Progenitor cell of endocrine pancreas (in vitro differentiated cells): ENCODE measurements at regions not wholly inside any gene's neighbourhood (a gene's known extent, or its start where the extent isn't known, plus 50 kb on each side); places are given as distances from the start of the nearest gene placed in this dataset.
"Not testable (repeated sequence)": the region's sequence is repeated elsewhere in the genome, so short reads cannot be mapped to it uniquely, and the experiment has no call there.

Source experiments
- DNase-seq: peaks from one replicate; pipeline ENCODE4 v3.0.0; 2021; ENCODE audit warnings: low spot score; ENCODE audit not compliant: unreplicated experiment
- H3K27ac Mint-ChIP-seq: 2 replicates; pipeline ENCODE4 v1.8.0; 2021; ENCODE audit warnings: mild to moderate bottlenecking, moderate library complexity, mixed read lengths
- H3K27me3 Mint-ChIP-seq: 2 replicates; pipeline ENCODE4 v1.8.0; 2021; ENCODE audit warnings: mixed read lengths
- H3K36me3 Mint-ChIP-seq: 2 replicates; pipeline ENCODE4 v1.8.0; 2022; ENCODE audit warnings: mixed read lengths; ENCODE audit not compliant: insufficient read depth
- H3K4me1 Mint-ChIP-seq: 2 replicates; pipeline ENCODE4 v1.8.0; 2021; ENCODE audit warnings: low read depth, mixed read lengths
- H3K4me3 Mint-ChIP-seq: 2 replicates; pipeline ENCODE4 v1.8.0; 2021; ENCODE audit warnings: low read depth, mild to moderate bottlenecking, moderate library complexity, mixed read lengths
- H3K9me3 Mint-ChIP-seq: 2 replicates; pipeline ENCODE4 v1.8.0; 2021; ENCODE audit warnings: low read depth, mixed read lengths
- TF ChIP-seq, protein P1 (sequence below): fragments of 200-600 bp; sonication (generic); IDR thresholded peaks from one replicate; pipeline ENCODE4 v1.5.0; 2021; ENCODE audit warnings: antibody characterized with exemption, mild to moderate bottlenecking; ENCODE audit not compliant: unreplicated experiment

DNA sequence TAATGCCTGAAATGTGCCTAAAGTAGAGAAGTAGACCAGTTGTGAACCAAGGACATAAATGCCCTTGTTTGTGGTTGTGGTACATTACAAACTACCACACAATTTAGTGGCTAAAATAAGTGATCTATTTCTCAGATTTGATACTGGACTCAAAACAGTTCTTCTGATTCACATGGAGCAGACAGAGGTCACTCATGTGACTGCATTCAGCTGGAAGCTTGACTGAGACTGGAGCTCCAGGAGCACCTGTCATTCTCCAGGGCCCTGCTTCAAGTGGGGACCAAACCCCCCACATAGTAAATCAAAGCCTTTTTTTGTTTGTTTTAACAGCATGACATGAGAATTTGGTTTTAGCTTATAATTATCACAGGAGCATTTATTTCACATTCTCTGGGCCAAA is 301.2 kb downstream of the OXSM start:
- H3K4me3 Mint-ChIP-seq, result no peak overlapping the region
- H3K27ac Mint-ChIP-seq, result no peak overlapping the region
- peaks cover 38% of the 10 kb centered on the region for H3K9me3 Mint-ChIP-seq
- peaks cover 7% of the 10 kb centered on the region for H3K36me3 Mint-ChIP-seq
- H3K27me3 Mint-ChIP-seq, result no peaks in the 10 kb centered on the region
- no peaks in the 10 kb centered on the region for H3K4me1 Mint-ChIP-seq
- no peak for DNase-seq
- TF ChIP-seq, protein P1, sequence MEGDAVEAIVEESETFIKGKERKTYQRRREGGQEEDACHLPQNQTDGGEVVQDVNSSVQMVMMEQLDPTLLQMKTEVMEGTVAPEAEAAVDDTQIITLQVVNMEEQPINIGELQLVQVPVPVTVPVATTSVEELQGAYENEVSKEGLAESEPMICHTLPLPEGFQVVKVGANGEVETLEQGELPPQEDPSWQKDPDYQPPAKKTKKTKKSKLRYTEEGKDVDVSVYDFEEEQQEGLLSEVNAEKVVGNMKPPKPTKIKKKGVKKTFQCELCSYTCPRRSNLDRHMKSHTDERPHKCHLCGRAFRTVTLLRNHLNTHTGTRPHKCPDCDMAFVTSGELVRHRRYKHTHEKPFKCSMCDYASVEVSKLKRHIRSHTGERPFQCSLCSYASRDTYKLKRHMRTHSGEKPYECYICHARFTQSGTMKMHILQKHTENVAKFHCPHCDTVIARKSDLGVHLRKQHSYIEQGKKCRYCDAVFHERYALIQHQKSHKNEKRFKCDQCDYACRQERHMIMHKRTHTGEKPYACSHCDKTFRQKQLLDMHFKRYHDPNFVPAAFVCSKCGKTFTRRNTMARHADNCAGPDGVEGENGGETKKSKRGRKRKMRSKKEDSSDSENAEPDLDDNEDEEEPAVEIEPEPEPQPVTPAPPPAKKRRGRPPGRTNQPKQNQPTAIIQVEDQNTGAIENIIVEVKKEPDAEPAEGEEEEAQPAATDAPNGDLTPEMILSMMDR, result no peak

DNA sequence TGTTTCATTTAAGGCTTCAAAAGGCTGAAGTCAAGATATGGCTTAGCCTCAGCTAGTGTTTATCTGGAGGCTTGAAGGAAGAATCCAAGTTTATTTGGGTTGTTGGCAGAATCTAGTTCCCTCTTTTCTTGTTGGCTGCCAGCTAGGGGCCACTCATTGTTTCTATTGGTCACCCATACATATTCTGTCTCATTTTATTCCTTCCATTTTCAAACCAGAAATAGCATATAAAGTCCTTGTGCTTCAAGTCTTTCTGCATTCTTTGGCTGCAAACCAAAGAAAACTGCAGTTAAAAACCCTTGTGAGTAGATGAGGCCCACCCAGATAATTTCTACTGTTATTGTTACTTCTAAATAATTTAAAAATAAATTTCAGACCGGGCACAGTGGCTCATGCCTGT is 301.7 kb downstream of the OXSM start:
- no peaks in the 10 kb centered on the region for H3K4me1 Mint-ChIP-seq
- H3K36me3 Mint-ChIP-seq, result peaks cover 6% of the 10 kb centered on the region
- H3K9me3 Mint-ChIP-seq, result peaks cover 38% of the 10 kb centered on the region
- DNase-seq, result no peak
- H3K4me3 Mint-ChIP-seq, result no peak overlapping the region
- H3K27ac Mint-ChIP-seq, result no peak overlapping the region
- H3K27me3 Mint-ChIP-seq, result no peaks in the 10 kb centered on the region
- TF ChIP-seq, protein P1, result no peak

DNA sequence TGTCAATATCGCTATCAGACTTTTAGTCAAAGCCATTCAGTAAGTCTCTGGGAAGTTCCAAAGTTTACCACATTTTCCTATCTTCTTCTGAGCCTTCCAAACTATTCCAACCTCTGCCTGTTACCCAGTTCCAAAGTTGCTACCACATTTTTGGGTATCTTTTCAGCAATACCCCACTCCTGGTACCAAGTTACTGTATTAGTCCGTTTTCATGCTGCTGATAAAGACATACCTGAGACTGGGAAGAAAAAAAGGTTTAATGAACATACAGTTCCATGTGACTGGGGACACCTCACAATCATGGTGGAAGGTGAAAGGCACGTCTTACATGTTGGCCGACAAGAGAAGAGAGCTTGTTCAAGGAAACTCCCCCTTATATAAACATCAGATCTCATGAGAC is 307.2 kb downstream of the OXSM start:
- not testable (repeated sequence) for DNase-seq, H3K27me3 Mint-ChIP-seq, H3K4me1 Mint-ChIP-seq, H3K4me3 Mint-ChIP-seq, H3K36me3 Mint-ChIP-seq, H3K27ac Mint-ChIP-seq
- H3K9me3 Mint-ChIP-seq, result peaks cover 38% of the 10 kb centered on the region

DNA sequence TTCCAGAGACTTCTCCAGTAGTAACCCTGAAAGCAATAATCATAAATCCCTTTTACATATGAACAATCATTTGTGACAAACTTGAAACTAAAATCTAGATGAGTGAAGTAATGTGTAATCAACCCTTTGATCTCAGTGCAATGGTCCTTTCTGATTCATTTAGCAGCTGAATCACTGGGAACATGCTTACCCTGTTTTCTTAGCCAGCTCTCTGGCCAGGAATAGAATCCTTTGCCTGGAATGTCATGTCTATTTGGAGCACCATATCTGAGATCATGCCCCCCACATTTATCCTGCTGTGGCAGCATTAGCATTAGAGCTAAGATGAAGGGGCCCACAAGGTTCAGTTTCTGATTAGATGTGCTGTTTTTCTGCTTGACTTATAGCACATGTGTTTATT is 309.8 kb downstream of the OXSM start:
- no peak for DNase-seq
- TF ChIP-seq, protein P1, result no peak
- H3K4me1 Mint-ChIP-seq, result peaks cover under 1% of the 10 kb centered on the region
- H3K27ac Mint-ChIP-seq, result no peak overlapping the region
- H3K9me3 Mint-ChIP-seq, result peaks cover 27% of the 10 kb centered on the region
- no peak overlapping the region for H3K4me3 Mint-ChIP-seq
- peaks cover 5% of the 10 kb centered on the region for H3K36me3 Mint-ChIP-seq
- no peaks in the 10 kb centered on the region for H3K27me3 Mint-ChIP-seq

DNA sequence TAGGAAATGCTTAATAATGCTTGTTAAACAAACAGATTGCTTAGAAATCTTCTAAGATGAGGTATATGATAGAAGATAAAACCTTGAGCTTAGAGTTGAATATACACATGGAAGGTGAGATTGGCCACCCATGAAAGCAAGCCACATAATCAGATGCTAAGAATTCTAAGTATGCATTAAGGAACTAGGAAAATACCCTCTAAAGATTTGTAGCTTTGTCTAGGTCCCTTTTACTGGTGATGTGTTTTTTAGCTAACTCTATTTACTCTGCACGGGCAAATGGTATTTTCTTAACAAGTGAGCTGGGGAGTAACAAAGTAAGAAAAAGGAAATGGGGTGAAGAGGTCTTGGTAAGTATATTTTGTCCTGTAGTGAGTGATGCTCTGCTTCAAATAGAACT is 310.3 kb downstream of the OXSM start:
- TF ChIP-seq, protein P1, result no peak
- DNase-seq, result no peak
- peaks cover 25% of the 10 kb centered on the region for H3K9me3 Mint-ChIP-seq
- peaks cover 5% of the 10 kb centered on the region for H3K4me1 Mint-ChIP-seq
- no peak overlapping the region for H3K27ac Mint-ChIP-seq
- H3K36me3 Mint-ChIP-seq, result peaks cover 5% of the 10 kb centered on the region
- H3K27me3 Mint-ChIP-seq, result no peaks in the 10 kb centered on the region
- no peak overlapping the region for H3K4me3 Mint-ChIP-seq

DNA sequence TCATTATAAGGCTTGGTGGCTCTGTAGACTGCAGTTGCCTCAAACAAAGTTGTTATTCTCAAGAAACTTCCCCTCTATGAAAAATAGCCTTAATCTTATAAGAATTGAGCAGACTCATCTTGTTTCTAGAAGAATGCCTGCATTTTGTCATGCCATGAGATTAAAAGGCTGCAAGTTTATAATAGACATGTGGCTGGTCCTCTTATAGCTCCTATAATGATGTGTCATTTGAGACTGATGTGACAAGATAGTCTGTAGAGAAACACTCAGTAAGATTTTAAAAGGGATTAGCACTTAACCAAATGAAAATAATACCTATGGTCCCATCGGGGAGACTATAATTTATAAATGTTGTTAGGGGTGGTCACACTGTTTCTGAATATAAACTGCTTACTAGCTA is 312.5 kb downstream of the OXSM start:
- no peaks in the 10 kb centered on the region for H3K27me3 Mint-ChIP-seq
- H3K4me1 Mint-ChIP-seq, result peaks cover 17% of the 10 kb centered on the region
- no peak overlapping the region for H3K27ac Mint-ChIP-seq
- H3K9me3 Mint-ChIP-seq, result peaks cover 15% of the 10 kb centered on the region
- TF ChIP-seq, protein P1, result no peak
- H3K36me3 Mint-ChIP-seq, result peaks cover 1% of the 10 kb centered on the region
- H3K4me3 Mint-ChIP-seq, result no peak overlapping the region
- no peak for DNase-seq
